CD14-positive monocyte (primary cell): ENCODE measurements at regions not wholly inside any gene's neighbourhood (a gene's known extent, or its start where the extent isn't known, plus 50 kb on each side); places are given as distances from the start of the nearest gene placed in this dataset.

Experiments
- DNase-seq, 3 donors: peaks; one replicate each; pipeline ENCODE4 v3.0.0-alpha.2; 2011 to 2022
- H2AFZ ChIP-seq: 2 replicates; pipeline ENCODE4 v1.6.0; 2012; ENCODE audit warnings: mild to moderate bottlenecking, low read depth, low read length, inconsistent platforms; ENCODE audit not compliant: insufficient read depth, poor library complexity, severe bottlenecking
- H3K27ac ChIP-seq, 2 donors: 1 replicate in 1 of 2; 2 replicates in 1 of 2; pipeline ENCODE4 v1.5.1; 2012 to 2013; ENCODE audit warnings: low read length in 2 of 2, control low read depth in 1 of 2, inconsistent platforms in 1 of 2, low read depth in 1 of 2, mild to moderate bottlenecking in 1 of 2
- H3K27me3 ChIP-seq, 2 donors: one replicate each; pipeline versions ENCODE4 v1.6.0 to v1.6.1; 2011 to 2013; ENCODE audit warnings: low read length in 2 of 2; ENCODE audit not compliant: control insufficient read depth in 2 of 2, insufficient read depth in 2 of 2
- H3K36me3 ChIP-seq, 2 donors: replicated peaks in 1 of 2; 1 replicate in 1 of 2; 2 replicates in 1 of 2; pipeline versions ENCODE4 v1.5.1 to v1.6.1; 2012 to 2013; ENCODE audit warnings: low read length in 2 of 2, control low read depth in 1 of 2, inconsistent platforms in 1 of 2, mild to moderate bottlenecking in 1 of 2; ENCODE audit not compliant: insufficient read depth in 2 of 2, control insufficient read depth in 1 of 2
- H3K4me1 ChIP-seq, 2 donors: 1 replicate in 1 of 2; 2 replicates in 1 of 2; pipeline versions ENCODE4 v1.5.1 to v1.6.1; 2012 to 2013; ENCODE audit warnings: low read length in 2 of 2, control low read depth in 1 of 2, inconsistent platforms in 1 of 2, mild to moderate bottlenecking in 1 of 2, moderate library complexity in 1 of 2; ENCODE audit not compliant: insufficient read depth in 2 of 2, control insufficient read depth in 1 of 2
- H3K4me2 ChIP-seq: replicated peaks from 2 replicates; pipeline ENCODE3; 2012; ENCODE audit warnings: low read length, moderate library complexity, mild to moderate bottlenecking; ENCODE audit not compliant: poor library complexity, severe bottlenecking; ENCODE audit errors: extremely low read depth
- H3K4me3 ChIP-seq, 3 experiments: fragments of 200-600 bp in 1 of 3; sonication (generic) in 1 of 3; replicated peaks in 1 of 3; 1 replicate in 2 of 3; 2 replicates in 1 of 3; pipeline ENCODE4 v1.5.1; 2011 to 2013; ENCODE audit warnings: low read length in 3 of 3, mild to moderate bottlenecking in 3 of 3, control low read depth in 2 of 3, low read depth in 2 of 3, inconsistent platforms in 1 of 3, moderate library complexity in 1 of 3
- H3K79me2 ChIP-seq: 2 replicates; pipeline ENCODE4 v1.6.0; 2012; ENCODE audit warnings: mild to moderate bottlenecking, control low read depth, inconsistent platforms, low read length, moderate library complexity; ENCODE audit not compliant: insufficient read depth
- H3K9ac ChIP-seq: 2 replicates; pipeline ENCODE4 v1.6.0; 2017; ENCODE audit warnings: low read length, mild to moderate bottlenecking; ENCODE audit not compliant: insufficient read depth, poor library complexity, severe bottlenecking
- H3K9me3 ChIP-seq, 2 donors: replicated peaks in 1 of 2; 1 replicate in 1 of 2; 2 replicates in 1 of 2; pipeline versions ENCODE4 v1.5.1 to v1.6.1; 2012 to 2013; ENCODE audit warnings: low read length in 2 of 2, control low read depth in 1 of 2; ENCODE audit not compliant: control insufficient read depth in 1 of 2, insufficient read depth in 1 of 2
- H4K20me1 ChIP-seq: 2 replicates; pipeline ENCODE4 v1.6.0; 2012; ENCODE audit warnings: mild to moderate bottlenecking, low read length, control low read depth, moderate library complexity; ENCODE audit not compliant: insufficient read depth
- H3K27ac Mint-ChIP-seq, 7 donors: one replicate each; pipeline ENCODE4 v1.8.0; 2020; ENCODE audit warnings: mild to moderate bottlenecking in 7 of 7, mixed read lengths in 7 of 7, moderate library complexity in 6 of 7, inconsistent platforms in 2 of 7
- H3K27me3 Mint-ChIP-seq, 3 donors: one replicate each; pipeline ENCODE4 v1.8.0; 2021 to 2022; ENCODE audit warnings: low read depth in 3 of 3, mild to moderate bottlenecking in 3 of 3, mixed read lengths in 3 of 3, moderate library complexity in 3 of 3, inconsistent platforms in 1 of 3
- H3K36me3 Mint-ChIP-seq, 2 donors: one replicate each; pipeline ENCODE4 v1.8.0; 2020; ENCODE audit warnings: mixed read lengths in 2 of 2, inconsistent platforms in 1 of 2, mild to moderate bottlenecking in 1 of 2
- H3K4me1 Mint-ChIP-seq: one replicate; pipeline ENCODE4 v1.8.0; 2020; ENCODE audit warnings: mild to moderate bottlenecking, mixed read lengths
- H3K4me3 Mint-ChIP-seq, 2 donors: one replicate each; pipeline ENCODE4 v1.8.0; 2020; ENCODE audit warnings: mild to moderate bottlenecking in 2 of 2, mixed read lengths in 2 of 2, moderate library complexity in 1 of 2
- H3K9me3 Mint-ChIP-seq, 7 donors: one replicate each; pipeline ENCODE4 v1.8.0; 2020 to 2022; ENCODE audit warnings: mixed read lengths in 7 of 7, mild to moderate bottlenecking in 6 of 7, moderate library complexity in 6 of 7, inconsistent platforms in 2 of 7
- CTCF ChIP-seq: fragments of 200-600 bp; IDR thresholded peaks from one replicate; pipeline ENCODE4 v1.8.0; 2022; ENCODE audit warnings: antibody characterized with exemption, mild to moderate bottlenecking
- WGBS: methylation state at CpG from one replicate; pipeline ENCODE4 v1.1.5; 2013; ENCODE audit warnings: missing lambda C conversion rate; ENCODE audit not compliant: insufficient coverage; 5-methylcytosine and 5-hydroxymethylcytosine counted together
- intact Hi-C, 2 donors: fragments of 100-400 bp; cut with micrococcal nuclease; formaldehyde crosslinking; loops; one replicate each; pipeline versions ENCODE4 v1.15.0 to v1.15.1; 2023

- Histone ChIP-seq H3K4me2 (no peak overlapping the region), H3K27ac (no peak overlapping the region), H3K27me3 (no peaks in the 10 kb centered on the region), H3K4me3 (no peak overlapping the region), H3K36me3 (no peaks in the 10 kb centered on the region), H3K9ac (no peak overlapping the region), H3K9me3 (no peaks in the 10 kb centered on the region), H3K79me2 (no peaks in the 10 kb centered on the region), H4K20me1 (no peaks in the 10 kb centered on the region), H2AFZ (no peak overlapping the region), H3K4me1 (no peaks in the 10 kb centered on the region)
- H3K9me3 Mint-ChIP-seq, result peaks cover 0 to 4% (median 2%) of the 10 kb centered on the region in 7 donors
- H3K36me3 Mint-ChIP-seq, result no peaks in the 10 kb centered on the region
- no peak overlapping the region for H3K4me3 Mint-ChIP-seq
- H3K27ac Mint-ChIP-seq, result no peak overlapping the region
- H3K4me1 Mint-ChIP-seq, result no peaks in the 10 kb centered on the region
- intact Hi-C loops, result no loop called here
- DNase-seq, result no peak
- TF ChIP-seq CTCF, result no peak
- WGBS, result no CpG with 5 or more reads among the region's 3 CpGs
- peaks cover 0 to 2% (median 0%) of the 10 kb centered on the region in 3 donors for H3K27me3 Mint-ChIP-seq
Measured at GRCh38 chrX:125497667-125498066, 178.0 kb downstream of the TEX13C start.

GRCh38 chrX:125503769-125504168, 184.1 kb downstream of the TEX13C start:
- Histone ChIP-seq H4K20me1 (no peaks in the 10 kb centered on the region), H3K27ac (no peak overlapping the region), H3K4me1 (no peaks in the 10 kb centered on the region), H3K4me3 (no peak overlapping the region), H3K9me3 (peaks cover 0 to 16% of the 10 kb centered on the region in 2 donors), H3K36me3 (no peaks in the 10 kb centered on the region), H3K27me3 (no peaks in the 10 kb centered on the region), H3K9ac (no peak overlapping the region), H3K4me2 (no peak overlapping the region), H3K79me2 (no peaks in the 10 kb centered on the region), H2AFZ (no peak overlapping the region)
- no peak overlapping the region for H3K27ac Mint-ChIP-seq
- no peaks in the 10 kb centered on the region for H3K36me3 Mint-ChIP-seq
- no peaks in the 10 kb centered on the region for H3K4me1 Mint-ChIP-seq
- no CpG with 5 or more reads among the region's 2 CpGs for WGBS
- TF ChIP-seq CTCF, result no peak
- intact Hi-C loops, result no loop called here
- H3K9me3 Mint-ChIP-seq, result peaks cover 0 to 13% (median 5%) of the 10 kb centered on the region in 7 donors
- DNase-seq, result no peak
- no peaks in the 10 kb centered on the region for H3K27me3 Mint-ChIP-seq
- no peak overlapping the region for H3K4me3 Mint-ChIP-seq
